NCI-H2196 (cell line): ENCODE measurements at regions not wholly inside any gene's neighbourhood (a gene's known extent, or its start where the extent isn't known, plus 50 kb on each side); places are given as distances from the start of the nearest gene placed in this dataset.

ENCODE experiments used
- DNase-seq: peaks from one replicate; lab custom pipeline; 2025; ENCODE audit not compliant: unreplicated experiment; lab: John Stamatoyannopoulos, UW

DNA sequence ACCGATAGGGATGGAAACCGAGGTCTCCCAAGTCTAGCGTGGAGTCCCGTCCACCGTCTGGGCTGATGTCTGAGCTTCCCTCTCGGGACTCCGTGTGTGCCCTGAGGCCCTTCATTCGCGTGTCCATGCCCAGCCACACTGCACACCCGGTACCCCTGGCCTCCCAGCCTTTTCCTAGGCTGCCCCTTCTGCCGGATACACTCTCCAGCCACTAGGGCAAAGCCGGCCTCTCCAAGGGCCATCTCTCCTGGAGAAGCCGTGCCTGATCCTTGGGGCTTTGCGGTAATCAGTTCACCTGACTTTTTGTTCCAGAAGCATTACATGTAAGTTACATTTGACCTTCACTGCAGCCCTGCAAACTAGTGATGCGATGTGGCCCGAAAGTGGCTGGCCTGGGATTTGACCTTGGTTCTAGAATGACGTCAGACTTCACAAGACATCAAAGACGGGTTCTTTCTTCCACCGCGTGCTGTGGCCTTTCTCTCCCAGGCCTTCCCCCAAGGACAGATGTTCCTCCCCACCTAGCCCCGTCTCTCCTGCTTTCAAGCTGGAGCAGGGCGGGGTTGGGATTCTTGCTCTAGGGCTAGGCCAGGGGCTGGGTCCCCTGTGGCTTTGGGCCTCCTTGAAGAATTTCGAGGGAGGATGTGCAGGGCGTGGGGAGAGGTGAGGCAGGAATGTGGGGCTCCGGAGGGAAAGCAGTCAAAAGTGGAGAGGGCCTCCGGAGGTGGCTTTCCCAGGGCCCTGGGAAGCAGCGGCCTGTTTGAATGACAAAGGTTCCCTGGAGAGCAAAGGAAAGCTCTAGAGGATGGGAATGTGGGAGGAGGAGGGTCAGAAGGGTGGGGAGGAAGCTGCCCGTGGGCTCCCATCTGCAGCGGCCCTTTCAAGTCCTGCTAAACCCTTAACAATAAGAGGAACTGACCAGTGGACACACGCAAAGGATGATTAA, 49.7 kb upstream of the SLC2A1 start:
- DNase-seq = no peak
